Karpas-422 (cell line): ENCODE measurements at regions not wholly inside any gene's neighbourhood (a gene's known extent, or its start where the extent isn't known, plus 50 kb on each side); places are given as distances from the start of the nearest gene placed in this dataset.

ENCODE experiments used
- DNase-seq: peaks from one replicate; pipeline ENCODE4 v3.0.0-alpha.2; 2015
- H2AFZ ChIP-seq: fragments of 200-600 bp; sonication (generic); 2 replicates; pipeline ENCODE4 v1.6.1; 2014; ENCODE audit warnings: antibody characterized with exemption, low read length, mixed read lengths
- H3K27ac ChIP-seq: fragments of 200-600 bp; sonication (generic); 2 replicates; pipeline ENCODE4 v1.5.1; 2014; ENCODE audit warnings: mild to moderate bottlenecking, low read length, moderate library complexity
- H3K27me3 ChIP-seq: fragments of 200-600 bp; sonication (generic); 2 replicates; pipeline ENCODE4 v1.6.1; 2014; ENCODE audit warnings: low read length, mixed read lengths
- H3K36me3 ChIP-seq: fragments of 200-600 bp; sonication (generic); 2 replicates; pipeline ENCODE4 v1.6.1; 2014; ENCODE audit warnings: low read length, mixed read lengths; ENCODE audit not compliant: insufficient read depth
- H3K4me1 ChIP-seq: fragments of 200-600 bp; sonication (generic); 2 replicates; pipeline ENCODE4 v1.6.1; 2014; ENCODE audit warnings: mild to moderate bottlenecking, low read length, mixed read lengths
- H3K4me2 ChIP-seq: fragments of 200-600 bp; sonication (generic); 2 replicates; pipeline ENCODE4 v1.6.1; 2014; ENCODE audit warnings: low read length, low read depth, mild to moderate bottlenecking; ENCODE audit not compliant: poor library complexity, severe bottlenecking
- H3K4me3 ChIP-seq: fragments of 200-600 bp; sonication (generic); 2 replicates; pipeline ENCODE4 v1.5.1; 2014; ENCODE audit warnings: mild to moderate bottlenecking, antibody characterized with exemption, low read length, mixed read lengths
- H3K79me2 ChIP-seq: fragments of 200-600 bp; sonication (generic); 2 replicates; pipeline ENCODE4 v1.6.1; 2014; ENCODE audit warnings: mild to moderate bottlenecking, low read length, mixed read lengths
- H3K9ac ChIP-seq: fragments of 200-600 bp; sonication (generic); 2 replicates; pipeline ENCODE4 v1.6.0; 2014; ENCODE audit warnings: low read length
- H3K9me2 ChIP-seq: fragments of 200-600 bp; sonication (generic), shearing (Covaris generic); replicated peaks from 2 replicates; pipeline ENCODE4 v1.6.0; 2014; ENCODE audit warnings: mild to moderate bottlenecking, low read length, moderate library complexity; ENCODE audit not compliant: insufficient read depth
- H3K9me3 ChIP-seq: fragments of 300-700, 200-600 bp; sonication (generic); 2 replicates; pipeline ENCODE4 v1.6.1; 2014; ENCODE audit warnings: low read length, mixed read lengths
- H4K20me1 ChIP-seq: fragments of 200-600 bp; sonication (generic); 2 replicates; pipeline ENCODE4 v1.6.1; 2014; ENCODE audit warnings: mild to moderate bottlenecking, antibody characterized with exemption, low read length, low read depth; ENCODE audit not compliant: insufficient read depth

- Histone ChIP-seq H4K20me1 (no peaks in the 10 kb centered on the region), H3K9ac (no peak overlapping the region), H3K27ac (no peak overlapping the region), H3K4me3 (no peak overlapping the region), H3K4me2 (no peak overlapping the region), H3K36me3 (no peaks in the 10 kb centered on the region), H2AFZ (no peak overlapping the region), H3K4me1 (no peaks in the 10 kb centered on the region), H3K9me3 (no peaks in the 10 kb centered on the region), H3K27me3 (no peaks in the 10 kb centered on the region), H3K79me2 (no peaks in the 10 kb centered on the region), H3K9me2 (no peaks in the 10 kb centered on the region)
- no peak for DNase-seq
These were observed 75.0 kb upstream of the DAB2IP start for GRCh38 chr9:121576281-121577075.

DNA sequence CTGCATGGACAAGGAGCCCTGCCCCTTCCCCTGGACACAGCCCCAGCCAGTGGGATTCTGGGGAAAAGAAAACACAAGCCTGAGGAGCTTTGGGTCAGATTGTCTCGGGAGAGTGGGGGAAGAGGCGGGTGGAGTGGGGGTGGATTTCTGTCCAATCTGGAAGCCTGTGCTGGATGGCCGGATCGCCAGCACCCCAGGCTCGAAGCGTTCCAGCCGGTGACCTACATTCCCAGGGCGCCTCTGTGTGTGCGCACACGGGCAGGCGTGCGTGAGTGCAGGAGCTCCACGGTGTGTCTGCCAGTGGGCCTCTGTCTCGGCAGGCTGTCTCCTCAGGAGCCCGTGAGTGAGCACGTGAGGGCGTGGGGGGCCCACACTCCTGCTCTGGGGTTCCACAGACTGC is 74.3 kb upstream of the DAB2IP start:
- H3K27ac ChIP-seq = no peak overlapping the region

DNA sequence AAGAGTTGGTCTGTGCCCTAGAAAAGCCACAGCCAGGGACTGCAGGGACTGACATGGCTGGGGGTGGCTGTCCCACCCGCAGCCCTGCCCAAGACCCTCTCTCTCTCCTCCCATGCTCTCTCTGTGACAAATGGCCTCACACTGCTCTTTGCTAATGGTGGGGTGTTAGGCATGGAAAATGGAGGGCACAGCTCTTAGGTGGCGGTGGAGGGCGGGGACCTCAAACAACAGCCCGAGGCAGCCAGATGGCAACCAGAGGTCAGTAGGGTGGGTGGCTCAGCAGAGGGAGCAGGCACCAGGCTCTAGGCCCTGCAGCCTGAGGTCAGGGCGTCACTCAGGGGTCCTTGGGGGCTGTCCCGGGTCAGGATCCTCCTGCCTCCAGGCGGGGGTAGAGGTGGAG is 73.9 kb upstream of the DAB2IP start:
- H4K20me1 ChIP-seq = no peaks in the 10 kb centered on the region
- no peak overlapping the region for H3K27ac ChIP-seq
- no peaks in the 10 kb centered on the region for H3K9me3 ChIP-seq
- no peaks in the 10 kb centered on the region for H3K9me2 ChIP-seq
- no peaks in the 10 kb centered on the region for H3K27me3 ChIP-seq
- no peak overlapping the region for H3K4me2 ChIP-seq
- no peaks in the 10 kb centered on the region for H3K79me2 ChIP-seq
- H3K9ac ChIP-seq = no peak overlapping the region
- H2AFZ ChIP-seq = no peak overlapping the region
- DNase-seq = no peak
- H3K4me3 ChIP-seq = no peak overlapping the region
- H3K4me1 ChIP-seq = no peaks in the 10 kb centered on the region
- H3K36me3 ChIP-seq = no peaks in the 10 kb centered on the region

More for the DNA sequence above, 74.3 kb upstream of the DAB2IP start:
- Histone ChIP-seq H3K27me3 (no peaks in the 10 kb centered on the region), H3K36me3 (no peaks in the 10 kb centered on the region), H3K4me2 (no peak overlapping the region), H2AFZ (no peak overlapping the region), H4K20me1 (no peaks in the 10 kb centered on the region), H3K79me2 (no peaks in the 10 kb centered on the region), H3K4me1 (no peaks in the 10 kb centered on the region), H3K9me3 (no peaks in the 10 kb centered on the region), H3K9me2 (no peaks in the 10 kb centered on the region), H3K9ac (no peak overlapping the region), H3K4me3 (no peak overlapping the region)
- no peak for DNase-seq

GRCh38 chr9:121581786-121582600 is 69.4 kb upstream of the DAB2IP start:
- no peaks in the 10 kb centered on the region for H3K27me3 ChIP-seq
- H2AFZ ChIP-seq = no peak overlapping the region
- no peaks in the 10 kb centered on the region for H3K4me1 ChIP-seq
- no peaks in the 10 kb centered on the region for H3K9me3 ChIP-seq
- no peak overlapping the region for H3K4me3 ChIP-seq
- H3K36me3 ChIP-seq = no peaks in the 10 kb centered on the region
- no peaks in the 10 kb centered on the region for H3K79me2 ChIP-seq
- no peak for DNase-seq
- no peaks in the 10 kb centered on the region for H3K9me2 ChIP-seq
- H3K9ac ChIP-seq = no peak overlapping the region
- H3K4me2 ChIP-seq = no peak overlapping the region
- no peaks in the 10 kb centered on the region for H4K20me1 ChIP-seq
- H3K27ac ChIP-seq = no peak overlapping the region

DNA sequence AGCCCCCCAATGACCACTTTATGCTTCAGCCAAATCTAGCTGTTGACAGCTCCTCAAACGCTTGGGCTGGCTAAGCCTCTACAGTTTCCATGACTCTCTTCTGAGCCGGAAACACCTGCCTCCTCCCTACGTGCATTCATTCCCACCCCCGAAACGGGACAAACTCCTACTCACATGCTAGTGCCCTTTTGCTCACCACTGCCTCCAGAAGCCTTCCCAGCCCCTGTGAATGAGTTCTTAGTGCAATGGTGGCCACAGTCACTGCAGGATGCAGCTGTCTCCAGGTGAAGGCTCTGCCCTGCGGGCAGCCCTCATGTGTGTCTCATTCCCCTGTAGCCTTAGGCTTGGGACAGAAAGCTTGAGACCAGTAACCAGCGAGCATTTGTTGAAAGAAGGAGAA is 68.8 kb upstream of the DAB2IP start:
- Histone ChIP-seq H3K9me3 (no peaks in the 10 kb centered on the region), H3K9ac (no peak overlapping the region), H4K20me1 (no peaks in the 10 kb centered on the region), H3K79me2 (no peaks in the 10 kb centered on the region), H3K27me3 (no peaks in the 10 kb centered on the region), H3K4me2 (no peak overlapping the region), H3K27ac (no peak overlapping the region), H3K36me3 (no peaks in the 10 kb centered on the region), H2AFZ (no peak overlapping the region), H3K9me2 (no peaks in the 10 kb centered on the region), H3K4me3 (no peak overlapping the region), H3K4me1 (no peaks in the 10 kb centered on the region)
- no peak for DNase-seq

- no peaks in the 10 kb centered on the region for H3K27me3 ChIP-seq
- H3K36me3 ChIP-seq = no peaks in the 10 kb centered on the region
- no peaks in the 10 kb centered on the region for H3K9me3 ChIP-seq
- H2AFZ ChIP-seq = no peak overlapping the region
- no peak for DNase-seq
- H3K79me2 ChIP-seq = no peaks in the 10 kb centered on the region
- no peaks in the 10 kb centered on the region for H3K9me2 ChIP-seq
- no peak overlapping the region for H3K4me2 ChIP-seq
- no peaks in the 10 kb centered on the region for H3K4me1 ChIP-seq
- H4K20me1 ChIP-seq = no peaks in the 10 kb centered on the region
- no peak overlapping the region for H3K9ac ChIP-seq
- H3K4me3 ChIP-seq = no peak overlapping the region
- no peak overlapping the region for H3K27ac ChIP-seq
These were observed 67.0 kb upstream of the DAB2IP start for GRCh38 chr9:121584421-121584820.

- no peak for DNase-seq
- Histone ChIP-seq H3K4me2 (no peak overlapping the region), H3K9ac (no peak overlapping the region)
These were observed 63.6 kb upstream of the DAB2IP start for GRCh38 chr9:121587863-121588262.

DNA sequence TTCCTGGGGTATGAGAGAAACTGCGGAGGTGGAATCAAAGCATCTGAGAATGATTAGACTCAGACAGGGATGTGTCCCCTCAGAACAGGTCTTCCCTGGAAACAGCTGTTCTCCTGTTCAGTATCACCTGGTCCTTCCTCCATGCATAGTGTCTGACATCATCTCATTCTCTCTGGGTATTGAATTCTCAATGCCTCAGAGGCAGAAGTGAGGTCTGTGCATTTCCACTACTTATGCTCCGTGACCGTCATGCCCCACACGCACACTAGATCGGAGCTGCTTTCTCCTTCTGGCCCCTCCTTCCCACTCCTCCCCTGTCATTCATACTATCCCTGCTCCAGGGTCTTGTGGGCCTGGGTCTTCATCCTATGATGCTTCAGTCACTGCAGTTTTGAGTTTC is 61.4 kb upstream of the DAB2IP start:
- H3K9me3 ChIP-seq = no peaks in the 10 kb centered on the region
- H3K27ac ChIP-seq = no peak overlapping the region
- H3K9ac ChIP-seq = no peak overlapping the region
- DNase-seq = no peak
- no peaks in the 10 kb centered on the region for H3K36me3 ChIP-seq
- H3K4me1 ChIP-seq = no peaks in the 10 kb centered on the region
- no peaks in the 10 kb centered on the region for H3K27me3 ChIP-seq
- no peak overlapping the region for H2AFZ ChIP-seq
- no peaks in the 10 kb centered on the region for H4K20me1 ChIP-seq
- no peaks in the 10 kb centered on the region for H3K9me2 ChIP-seq
- no peak overlapping the region for H3K4me2 ChIP-seq
- no peak overlapping the region for H3K4me3 ChIP-seq
- H3K79me2 ChIP-seq = no peaks in the 10 kb centered on the region

More at GRCh38 chr9:121587863-121588262, 63.6 kb upstream of the DAB2IP start:
- Histone ChIP-seq H3K4me1 (no peaks in the 10 kb centered on the region), H3K36me3 (no peaks in the 10 kb centered on the region), H2AFZ (no peak overlapping the region), H4K20me1 (no peaks in the 10 kb centered on the region), H3K4me3 (no peak overlapping the region), H3K27me3 (no peaks in the 10 kb centered on the region), H3K9me2 (no peaks in the 10 kb centered on the region), H3K9me3 (no peaks in the 10 kb centered on the region), H3K27ac (no peak overlapping the region), H3K79me2 (no peaks in the 10 kb centered on the region)
